Subcutaneous abdominal adipose tissue (tissue), 5 donors: ENCODE measurements at regions not wholly inside any gene's neighbourhood (a gene's known extent, or its start where the extent isn't known, plus 50 kb on each side); places are given as distances from the start of the nearest gene placed in this dataset.
A peak's percentile ranks its signal among the peaks of the same experiment; 100 is the strongest.

Source experiments
- H3K27ac ChIP-seq: one replicate; pipeline ENCODE4 v1.7.0; 2013; ENCODE audit warnings: low read depth, mild to moderate bottlenecking, inconsistent platforms, low read length, moderate library complexity
- H3K27me3 ChIP-seq, 5 donors: one replicate each; pipeline ENCODE4 v1.7.0; 2013; ENCODE audit warnings: low read length in 5 of 5, inconsistent platforms in 1 of 5; ENCODE audit not compliant: control insufficient read depth in 5 of 5, insufficient read depth in 4 of 5
- H3K36me3 ChIP-seq, 5 donors: one replicate each; pipeline ENCODE4 v1.7.0; 2013; ENCODE audit warnings: low read length in 5 of 5; ENCODE audit not compliant: control insufficient read depth in 5 of 5, insufficient read depth in 5 of 5
- H3K4me1 ChIP-seq, 5 donors: one replicate each; pipeline ENCODE4 v1.7.0; 2013; ENCODE audit warnings: low read length in 5 of 5, mild to moderate bottlenecking in 3 of 5, moderate library complexity in 1 of 5; ENCODE audit not compliant: control insufficient read depth in 5 of 5, insufficient read depth in 5 of 5
- H3K4me3 ChIP-seq, 5 donors: one replicate each; pipeline ENCODE4 v1.7.0; 2013; ENCODE audit warnings: low read length in 5 of 5, low read depth in 1 of 5
- H3K9ac ChIP-seq, 5 donors: one replicate each; pipeline ENCODE4 v1.7.0; 2013; ENCODE audit warnings: low read length in 5 of 5, mild to moderate bottlenecking in 4 of 5, moderate library complexity in 3 of 5
- H3K9me3 ChIP-seq, 5 donors: one replicate each; pipeline ENCODE4 v1.7.0; 2013; ENCODE audit warnings: low read length in 5 of 5; ENCODE audit not compliant: control insufficient read depth in 5 of 5
- donor health status: healthy.
- donor health status: healthy.
- donor health status: healthy.
- donor health status: healthy.
- donor health status: healthy.

GRCh38 chr3:170745211-170745718, 124.7 kb downstream of the RPL22L1 start:
- Histone ChIP-seq H3K4me1 (peaks cover 0 to 13% (median 4%) of the 10 kb centered on the region in 5 donors), H3K27me3 (no peaks in the 10 kb centered on the region), H3K27ac (no peak overlapping the region), H3K9ac (no peak overlapping the region), H3K36me3 (no peaks in the 10 kb centered on the region), H3K4me3 (no peak overlapping the region), H3K9me3 (no peaks in the 10 kb centered on the region)

- no peak overlapping the region for H3K4me3 ChIP-seq
- no peaks in the 10 kb centered on the region for H3K9me3 ChIP-seq
- peaks cover 0 to 21% (median 9%) of the 10 kb centered on the region in 5 donors for H3K4me1 ChIP-seq
- no peaks in the 10 kb centered on the region for H3K36me3 ChIP-seq
- no peak overlapping the region for H3K9ac ChIP-seq
- peak overlapping the region; percentile 37 for H3K27ac ChIP-seq
- H3K27me3 ChIP-seq = no peaks in the 10 kb centered on the region
Measured at GRCh38 chr3:170741756-170742529, 128.1 kb downstream of the RPL22L1 start.

GRCh38 chr3:170740726-170741591, 129.0 kb downstream of the RPL22L1 start:
- H3K27me3 ChIP-seq = no peaks in the 10 kb centered on the region
- H3K4me3 ChIP-seq = no peak overlapping the region
- no peak overlapping the region for H3K9ac ChIP-seq
- H3K9me3 ChIP-seq = no peaks in the 10 kb centered on the region
- no peaks in the 10 kb centered on the region for H3K36me3 ChIP-seq
- H3K27ac ChIP-seq = no peak overlapping the region
- H3K4me1 ChIP-seq = peaks cover 0 to 21% (median 9%) of the 10 kb centered on the region in 5 donors

GRCh38 chr3:170740285-170740684, 129.7 kb downstream of the RPL22L1 start:
- Histone ChIP-seq H3K4me3 (no peak overlapping the region), H3K9me3 (no peaks in the 10 kb centered on the region), H3K27ac (no peak overlapping the region), H3K36me3 (no peaks in the 10 kb centered on the region), H3K9ac (no peak overlapping the region), H3K4me1 (peaks cover 0 to 21% (median 9%) of the 10 kb centered on the region in 5 donors), H3K27me3 (no peaks in the 10 kb centered on the region)

GRCh38 chr3:170739410-170739809, 130.6 kb downstream of the RPL22L1 start:
- no peak overlapping the region for H3K4me3 ChIP-seq
- no peaks in the 10 kb centered on the region for H3K27me3 ChIP-seq
- no peaks in the 10 kb centered on the region for H3K36me3 ChIP-seq
- H3K27ac ChIP-seq = no peak overlapping the region
- no peaks in the 10 kb centered on the region for H3K9me3 ChIP-seq
- H3K9ac ChIP-seq = no peak overlapping the region
- H3K4me1 ChIP-seq = peaks cover 0 to 21% (median 9%) of the 10 kb centered on the region in 5 donors

- H3K4me3 ChIP-seq = no peak overlapping the region
- H3K27me3 ChIP-seq = no peaks in the 10 kb centered on the region
- H3K9ac ChIP-seq = no peak overlapping the region
- peaks cover 0 to 21% (median 9%) of the 10 kb centered on the region in 5 donors for H3K4me1 ChIP-seq
- H3K36me3 ChIP-seq = no peaks in the 10 kb centered on the region
- no peaks in the 10 kb centered on the region for H3K9me3 ChIP-seq
- H3K27ac ChIP-seq = no peak overlapping the region
Measured at GRCh38 chr3:170738766-170739165, 131.2 kb downstream of the RPL22L1 start.

- H3K36me3 ChIP-seq = no peaks in the 10 kb centered on the region
- no peaks in the 10 kb centered on the region for H3K9me3 ChIP-seq
- no peak overlapping the region for H3K9ac ChIP-seq
- no peak overlapping the region for H3K4me3 ChIP-seq
- H3K27ac ChIP-seq = no peak overlapping the region
- H3K4me1 ChIP-seq = peaks cover 0 to 21% (median 9%) of the 10 kb centered on the region in 5 donors
- no peaks in the 10 kb centered on the region for H3K27me3 ChIP-seq
Measured at GRCh38 chr3:170737498-170738162, 132.4 kb downstream of the RPL22L1 start.

- no peaks in the 10 kb centered on the region for H3K9me3 ChIP-seq
- H3K27me3 ChIP-seq = no peaks in the 10 kb centered on the region
- no peak overlapping the region for H3K4me3 ChIP-seq
- no peaks in the 10 kb centered on the region for H3K36me3 ChIP-seq
- H3K4me1 ChIP-seq = peaks cover 0 to 15% (median 9%) of the 10 kb centered on the region in 5 donors
- no peak overlapping the region for H3K9ac ChIP-seq
- no peak overlapping the region for H3K27ac ChIP-seq
Measured at GRCh38 chr3:170735821-170736220, 134.2 kb downstream of the RPL22L1 start.

- H3K9ac ChIP-seq = no peak overlapping the region
- no peak overlapping the region for H3K4me3 ChIP-seq
- no peaks in the 10 kb centered on the region for H3K9me3 ChIP-seq
- peaks cover 0 to 19% (median 13%) of the 10 kb centered on the region in 5 donors for H3K4me1 ChIP-seq
- no peak overlapping the region for H3K27ac ChIP-seq
- no peaks in the 10 kb centered on the region for H3K27me3 ChIP-seq
- no peaks in the 10 kb centered on the region for H3K36me3 ChIP-seq
Measured at GRCh38 chr3:170734735-170735065, 135.3 kb downstream of the RPL22L1 start.
